ENCODE measurements at regions not wholly inside any gene's neighbourhood (a gene's known extent, or its start where the extent isn't known, plus 50 kb on each side); places are given as distances from the start of the nearest gene placed in this dataset.

DNA sequence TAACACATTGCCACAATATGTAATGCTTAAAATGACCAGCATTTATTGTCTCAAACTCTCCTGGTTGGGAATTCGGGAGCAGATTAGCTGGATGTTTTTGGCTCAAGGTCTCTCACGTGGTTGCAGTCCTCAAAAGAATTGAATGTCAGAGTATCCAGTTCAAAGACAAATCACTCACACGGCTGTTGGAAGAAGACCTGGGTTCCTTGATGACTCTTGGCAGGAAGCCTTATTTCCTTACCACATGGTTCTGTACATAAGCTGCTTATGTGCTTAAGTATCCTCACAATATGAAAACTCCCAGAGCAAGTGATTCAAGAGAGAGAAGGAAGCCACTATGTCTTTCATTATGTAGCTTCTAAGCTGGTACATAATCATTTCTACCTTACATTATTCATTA is 230.3 kb upstream of the PTPRD start (continued):
- TF ChIP-seq ZNF335 (tag by site-specific recombination; conservative IDR thresholded peaks at IDR 0.05) (no peak), ZNF660 (tag by site-specific recombination; IDR thresholded peaks at IDR 0.05) (no peak), ZNF677 (tag by site-specific recombination; IDR thresholded peaks at IDR 0.05) (no peak), ZSCAN16 (tag by site-specific recombination; IDR thresholded peaks at IDR 0.05) (no peak), ZBTB20 (tag by site-specific recombination; IDR thresholded peaks at IDR 0.05) (no peak), YY1 (tag by site-specific recombination; IDR thresholded peaks at IDR 0.05) (no peak), ZNF274 (IDR thresholded peaks at IDR 0.05; ENCODE audit: low read length) (no peak), ZNF274 (tag by site-specific recombination; IDR thresholded peaks at IDR 0.05; ENCODE audit: borderline replicate concordance) (no peak), ZNF214 (tag by site-specific recombination; IDR thresholded peaks at IDR 0.05; ENCODE audit: borderline replicate concordance) (no peak)
- TF ChIP-seq, protein P1, sequence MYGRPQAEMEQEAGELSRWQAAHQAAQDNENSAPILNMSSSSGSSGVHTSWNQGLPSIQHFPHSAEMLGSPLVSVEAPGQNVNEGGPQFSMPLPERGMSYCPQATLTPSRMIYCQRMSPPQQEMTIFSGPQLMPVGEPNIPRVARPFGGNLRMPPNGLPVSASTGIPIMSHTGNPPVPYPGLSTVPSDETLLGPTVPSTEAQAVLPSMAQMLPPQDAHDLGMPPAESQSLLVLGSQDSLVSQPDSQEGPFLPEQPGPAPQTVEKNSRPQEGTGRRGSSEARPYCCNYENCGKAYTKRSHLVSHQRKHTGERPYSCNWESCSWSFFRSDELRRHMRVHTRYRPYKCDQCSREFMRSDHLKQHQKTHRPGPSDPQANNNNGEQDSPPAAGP (tag by site-specific recombination; IDR thresholded peaks at IDR 0.05): no peak
- TF ChIP-seq, protein P2, sequence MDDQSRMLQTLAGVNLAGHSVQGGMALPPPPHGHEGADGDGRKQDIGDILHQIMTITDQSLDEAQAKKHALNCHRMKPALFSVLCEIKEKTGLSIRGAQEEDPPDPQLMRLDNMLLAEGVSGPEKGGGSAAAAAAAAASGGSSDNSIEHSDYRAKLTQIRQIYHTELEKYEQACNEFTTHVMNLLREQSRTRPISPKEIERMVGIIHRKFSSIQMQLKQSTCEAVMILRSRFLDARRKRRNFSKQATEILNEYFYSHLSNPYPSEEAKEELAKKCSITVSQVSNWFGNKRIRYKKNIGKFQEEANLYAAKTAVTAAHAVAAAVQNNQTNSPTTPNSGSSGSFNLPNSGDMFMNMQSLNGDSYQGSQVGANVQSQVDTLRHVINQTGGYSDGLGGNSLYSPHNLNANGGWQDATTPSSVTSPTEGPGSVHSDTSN (CRISPR knock-in tag; IDR thresholded peaks at IDR 0.05): no peak

DNA sequence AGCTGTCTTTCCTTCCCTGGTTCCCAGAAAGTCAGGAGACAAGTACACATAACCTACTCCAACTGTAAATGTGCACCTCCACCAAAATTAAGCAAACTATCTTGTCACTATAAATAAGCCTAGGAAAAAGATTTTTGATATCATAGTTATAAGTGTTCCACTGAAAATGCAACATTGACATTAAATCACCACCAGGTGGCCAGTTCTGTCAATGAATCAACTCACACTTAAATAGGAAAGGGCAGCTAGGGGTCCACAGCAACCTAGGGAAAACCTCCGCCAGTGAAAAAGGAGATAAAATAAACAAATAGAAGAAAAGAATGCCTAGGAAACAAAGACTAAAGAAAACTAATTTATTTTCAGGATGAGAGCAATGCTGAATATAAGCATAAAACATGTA is 243.0 kb upstream of the PTPRD start:
- TF ChIP-seq, protein P3, sequence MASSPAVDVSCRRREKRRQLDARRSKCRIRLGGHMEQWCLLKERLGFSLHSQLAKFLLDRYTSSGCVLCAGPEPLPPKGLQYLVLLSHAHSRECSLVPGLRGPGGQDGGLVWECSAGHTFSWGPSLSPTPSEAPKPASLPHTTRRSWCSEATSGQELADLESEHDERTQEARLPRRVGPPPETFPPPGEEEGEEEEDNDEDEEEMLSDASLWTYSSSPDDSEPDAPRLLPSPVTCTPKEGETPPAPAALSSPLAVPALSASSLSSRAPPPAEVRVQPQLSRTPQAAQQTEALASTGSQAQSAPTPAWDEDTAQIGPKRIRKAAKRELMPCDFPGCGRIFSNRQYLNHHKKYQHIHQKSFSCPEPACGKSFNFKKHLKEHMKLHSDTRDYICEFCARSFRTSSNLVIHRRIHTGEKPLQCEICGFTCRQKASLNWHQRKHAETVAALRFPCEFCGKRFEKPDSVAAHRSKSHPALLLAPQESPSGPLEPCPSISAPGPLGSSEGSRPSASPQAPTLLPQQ (tag by site-specific recombination; IDR thresholded peaks at IDR 0.05): peak; percentile 62
- TF ChIP-seq ZNF792 (tag by site-specific recombination; IDR thresholded peaks at IDR 0.05) (no peak), REPIN1 (tag by site-specific recombination; IDR thresholded peaks at IDR 0.05; ENCODE audit: low read depth) (no peak), RBAK (tag by site-specific recombination; IDR thresholded peaks at IDR 0.05) (no peak), GLI2 (tag by site-specific recombination; IDR thresholded peaks at IDR 0.05; ENCODE audit: borderline replicate concordance, low read depth) (no peak)
- no peaks in the 10 kb centered on the region for H3K4me1 ChIP-seq (ENCODE audit: control insufficient read depth, insufficient read depth, low read length)
- no peak overlapping the region for H3K4me3 ChIP-seq (ENCODE audit: low read depth, low read length)
- ChIA-PET CTCF (interaction anchor here (0.7 to 1.7 kb wide), 7 partner anchors 12 to 1784 kb away, joined by 3 to 9 read pairs (median 5); no protein-coding TSS in a partner anchor), POLR2A (interaction anchor here (0.5 kb wide), 1 partner anchor 407 kb away, joined by 3 read pairs; no protein-coding TSS in a partner anchor)
- H3K36me3 ChIP-seq (ENCODE audit: control insufficient read depth in 2 of 2, insufficient read depth in 1 of 2, low read length in 2 of 2): no peaks in the 10 kb centered on the region
- no peak overlapping the region for H3K27ac ChIP-seq (ENCODE audit: extremely low read depth, low read depth, low read length)
- no peaks in the 10 kb centered on the region for H3K9me3 ChIP-seq (ENCODE audit: control insufficient read depth, insufficient read depth, low read depth, low read length)

DNA sequence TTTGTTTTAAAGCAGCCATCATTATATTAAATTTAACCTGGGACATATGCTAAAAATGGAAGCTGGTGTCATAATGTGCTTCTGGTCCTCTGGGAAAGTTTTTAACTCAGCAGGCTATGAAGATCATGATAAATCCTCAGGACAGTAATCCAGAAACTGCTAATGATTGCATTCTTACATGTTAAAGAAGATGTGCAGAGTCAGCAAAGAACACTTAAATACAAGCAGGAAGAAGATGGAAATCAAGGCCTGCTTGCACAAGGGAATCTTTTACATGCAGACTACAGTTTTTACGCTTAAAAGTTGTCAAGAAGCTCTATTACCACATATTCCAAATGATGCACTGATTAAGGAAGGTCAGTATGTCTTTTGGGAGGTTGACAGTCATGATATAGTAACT is 246.0 kb upstream of the PTPRD start:
- Histone ChIP-seq H3K36me3 (ENCODE audit: control insufficient read depth in 2 of 2, insufficient read depth in 1 of 2, low read length in 2 of 2) (no peaks in the 10 kb centered on the region), H3K9me3 (ENCODE audit: control insufficient read depth, insufficient read depth, low read depth, low read length) (no peaks in the 10 kb centered on the region), H3K4me3 (ENCODE audit: low read depth, low read length) (no peak overlapping the region), H3K4me1 (ENCODE audit: control insufficient read depth, insufficient read depth, low read length) (no peaks in the 10 kb centered on the region), H3K27ac (ENCODE audit: extremely low read depth, low read depth, low read length) (no peak overlapping the region)
- ChIA-PET POLR2A (no interaction called here), CTCF (no interaction called here)
- TF ChIP-seq ZNF324 (tag by site-specific recombination; IDR thresholded peaks at IDR 0.05) (no peak), ZBTB20 (tag by site-specific recombination; IDR thresholded peaks at IDR 0.05) (no peak), ZNF623 (tag by site-specific recombination; IDR thresholded peaks at IDR 0.05) (no peak), GFI1B (tag by site-specific recombination; IDR thresholded peaks at IDR 0.05) (no peak), ZNF302 (tag by site-specific recombination; IDR thresholded peaks at IDR 0.05; ENCODE audit: low read depth) (no peak), ZNF350 (tag by site-specific recombination; IDR thresholded peaks at IDR 0.05) (no peak)
- TF ChIP-seq, protein P4, sequence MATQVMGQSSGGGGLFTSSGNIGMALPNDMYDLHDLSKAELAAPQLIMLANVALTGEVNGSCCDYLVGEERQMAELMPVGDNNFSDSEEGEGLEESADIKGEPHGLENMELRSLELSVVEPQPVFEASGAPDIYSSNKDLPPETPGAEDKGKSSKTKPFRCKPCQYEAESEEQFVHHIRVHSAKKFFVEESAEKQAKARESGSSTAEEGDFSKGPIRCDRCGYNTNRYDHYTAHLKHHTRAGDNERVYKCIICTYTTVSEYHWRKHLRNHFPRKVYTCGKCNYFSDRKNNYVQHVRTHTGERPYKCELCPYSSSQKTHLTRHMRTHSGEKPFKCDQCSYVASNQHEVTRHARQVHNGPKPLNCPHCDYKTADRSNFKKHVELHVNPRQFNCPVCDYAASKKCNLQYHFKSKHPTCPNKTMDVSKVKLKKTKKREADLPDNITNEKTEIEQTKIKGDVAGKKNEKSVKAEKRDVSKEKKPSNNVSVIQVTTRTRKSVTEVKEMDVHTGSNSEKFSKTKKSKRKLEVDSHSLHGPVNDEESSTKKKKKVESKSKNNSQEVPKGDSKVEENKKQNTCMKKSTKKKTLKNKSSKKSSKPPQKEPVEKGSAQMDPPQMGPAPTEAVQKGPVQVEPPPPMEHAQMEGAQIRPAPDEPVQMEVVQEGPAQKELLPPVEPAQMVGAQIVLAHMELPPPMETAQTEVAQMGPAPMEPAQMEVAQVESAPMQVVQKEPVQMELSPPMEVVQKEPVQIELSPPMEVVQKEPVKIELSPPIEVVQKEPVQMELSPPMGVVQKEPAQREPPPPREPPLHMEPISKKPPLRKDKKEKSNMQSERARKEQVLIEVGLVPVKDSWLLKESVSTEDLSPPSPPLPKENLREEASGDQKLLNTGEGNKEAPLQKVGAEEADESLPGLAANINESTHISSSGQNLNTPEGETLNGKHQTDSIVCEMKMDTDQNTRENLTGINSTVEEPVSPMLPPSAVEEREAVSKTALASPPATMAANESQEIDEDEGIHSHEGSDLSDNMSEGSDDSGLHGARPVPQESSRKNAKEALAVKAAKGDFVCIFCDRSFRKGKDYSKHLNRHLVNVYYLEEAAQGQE (tag by site-specific recombination; IDR thresholded peaks at IDR 0.05): no peak

All from HEK293 (cell line).